ENCODE measurements at regions not wholly inside any gene's neighbourhood (a gene's known extent, or its start where the extent isn't known, plus 50 kb on each side); places are given as distances from the start of the nearest gene placed in this dataset.

- Histone ChIP-seq H3K9me3 (no peaks in the 10 kb centered on the region), H3K36me3 (no peaks in the 10 kb centered on the region), H3K27ac (no peak overlapping the region), H3K4me1 (replicated peaks) (no peaks in the 10 kb centered on the region), H3K27me3 (replicated peaks; ENCODE audit: insufficient read depth) (no peaks in the 10 kb centered on the region), H3K4me3 (no peak overlapping the region)
- TF ChIP-seq POLR2AphosphoS5 (IDR thresholded peaks at IDR 0.05) (no peak), POLR2A (IDR thresholded peaks at IDR 0.05) (no peak)
- TF ChIP-seq, protein P1, sequence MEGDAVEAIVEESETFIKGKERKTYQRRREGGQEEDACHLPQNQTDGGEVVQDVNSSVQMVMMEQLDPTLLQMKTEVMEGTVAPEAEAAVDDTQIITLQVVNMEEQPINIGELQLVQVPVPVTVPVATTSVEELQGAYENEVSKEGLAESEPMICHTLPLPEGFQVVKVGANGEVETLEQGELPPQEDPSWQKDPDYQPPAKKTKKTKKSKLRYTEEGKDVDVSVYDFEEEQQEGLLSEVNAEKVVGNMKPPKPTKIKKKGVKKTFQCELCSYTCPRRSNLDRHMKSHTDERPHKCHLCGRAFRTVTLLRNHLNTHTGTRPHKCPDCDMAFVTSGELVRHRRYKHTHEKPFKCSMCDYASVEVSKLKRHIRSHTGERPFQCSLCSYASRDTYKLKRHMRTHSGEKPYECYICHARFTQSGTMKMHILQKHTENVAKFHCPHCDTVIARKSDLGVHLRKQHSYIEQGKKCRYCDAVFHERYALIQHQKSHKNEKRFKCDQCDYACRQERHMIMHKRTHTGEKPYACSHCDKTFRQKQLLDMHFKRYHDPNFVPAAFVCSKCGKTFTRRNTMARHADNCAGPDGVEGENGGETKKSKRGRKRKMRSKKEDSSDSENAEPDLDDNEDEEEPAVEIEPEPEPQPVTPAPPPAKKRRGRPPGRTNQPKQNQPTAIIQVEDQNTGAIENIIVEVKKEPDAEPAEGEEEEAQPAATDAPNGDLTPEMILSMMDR (IDR thresholded peaks at IDR 0.05): no peak
- 93% methylated on average over 1 of the region's 1 CpG for WGBS
- intact Hi-C loops (cut with DNase I): no loop called here
- no peak for DNase-seq (ENCODE audit: low spot score)
These were observed 241.0 kb upstream of the EYS start for GRCh38 chr6:65948062-65948461.

DNA sequence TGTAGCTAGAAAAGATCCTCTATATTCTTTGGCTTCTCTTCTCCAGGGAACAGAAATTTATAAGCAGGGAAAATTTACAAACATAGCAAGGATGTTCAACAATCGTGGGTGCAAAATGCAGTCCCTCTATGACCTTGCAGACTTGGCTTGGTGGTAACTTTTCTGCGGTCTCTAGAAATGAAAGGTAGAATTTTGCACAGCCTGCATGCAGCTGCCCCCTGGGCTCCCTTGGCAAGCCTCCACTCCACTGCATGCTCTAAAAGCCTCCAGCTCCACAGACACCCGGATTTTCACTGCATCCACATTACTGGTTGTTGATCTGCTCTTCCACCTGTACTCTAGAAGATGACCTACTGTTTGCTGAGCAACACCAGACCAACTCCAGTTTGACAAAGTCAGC, 236.5 kb upstream of the EYS start:
- Histone ChIP-seq H3K36me3 (no peaks in the 10 kb centered on the region), H3K27me3 (replicated peaks; ENCODE audit: insufficient read depth) (no peaks in the 10 kb centered on the region), H3K4me3 (no peak overlapping the region), H3K9me3 (no peaks in the 10 kb centered on the region), H3K27ac (no peak overlapping the region), H3K4me1 (replicated peaks) (no peaks in the 10 kb centered on the region)
- intact Hi-C loops (cut with DNase I): no loop called here
- no peak for DNase-seq (ENCODE audit: low spot score)
- TF ChIP-seq POLR2AphosphoS5 (IDR thresholded peaks at IDR 0.05) (no peak), POLR2A (IDR thresholded peaks at IDR 0.05) (no peak)
- TF ChIP-seq, protein P1 (IDR thresholded peaks at IDR 0.05): no peak
- WGBS: 65% methylated on average over 3 of the region's 3 CpGs

DNA sequence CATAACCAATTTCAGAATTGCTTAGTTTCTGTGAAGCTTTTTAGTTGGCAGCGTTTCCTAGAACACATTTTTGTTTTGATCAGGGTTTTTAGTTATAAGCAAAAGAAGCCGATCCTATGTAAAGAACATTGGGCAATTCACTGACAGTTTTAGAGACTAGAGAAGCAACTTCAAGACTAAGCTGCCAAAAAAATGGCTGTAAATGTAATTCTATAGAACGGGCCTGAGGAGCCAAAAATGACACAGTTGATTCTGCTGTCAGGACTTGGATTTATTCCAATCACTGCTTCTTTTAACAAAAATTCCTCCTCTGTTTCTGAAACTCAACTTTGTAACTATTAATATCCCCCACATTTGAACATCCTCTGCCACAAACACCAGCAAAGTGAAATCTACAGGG, 236.0 kb upstream of the EYS start:
- no peak overlapping the region for H3K27ac ChIP-seq
- H3K4me3 ChIP-seq: no peak overlapping the region
- no peaks in the 10 kb centered on the region for H3K27me3 ChIP-seq (replicated peaks; ENCODE audit: insufficient read depth)
- no peaks in the 10 kb centered on the region for H3K4me1 ChIP-seq (replicated peaks)
- intact Hi-C loops (cut with DNase I): no loop called here
- no peak for DNase-seq (ENCODE audit: low spot score)
- no peaks in the 10 kb centered on the region for H3K36me3 ChIP-seq
- TF ChIP-seq, protein P1 (IDR thresholded peaks at IDR 0.05): no peak
- no peak for TF ChIP-seq POLR2A (IDR thresholded peaks at IDR 0.05)
- no peak for TF ChIP-seq POLR2AphosphoS5 (IDR thresholded peaks at IDR 0.05)
- no peaks in the 10 kb centered on the region for H3K9me3 ChIP-seq
- 29% methylated on average over 3 of the region's 3 CpGs for WGBS

DNA sequence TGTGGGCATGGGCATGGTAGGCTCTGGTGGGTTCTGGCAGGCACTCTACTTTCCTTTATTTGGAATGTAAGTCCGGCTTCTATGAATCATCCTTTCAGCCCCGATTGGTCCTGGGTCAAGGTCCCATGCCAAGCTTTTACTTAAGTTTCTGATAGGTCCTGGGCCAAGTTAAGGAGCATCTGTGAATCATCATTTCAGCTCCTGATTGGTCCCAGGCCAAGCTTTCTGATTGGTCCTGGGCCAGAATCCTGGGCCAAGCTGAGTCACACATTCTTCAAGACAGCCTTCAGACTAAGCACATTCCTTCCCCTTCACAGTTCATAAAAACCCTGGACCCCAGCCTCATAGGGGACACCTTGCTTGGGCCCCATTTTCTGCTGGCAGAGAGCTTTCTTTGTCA, 231.0 kb upstream of the EYS start:
- no peaks in the 10 kb centered on the region for H3K9me3 ChIP-seq
- intact Hi-C loops (cut with DNase I): no loop called here
- no peak overlapping the region for H3K27ac ChIP-seq
- no peak for DNase-seq (ENCODE audit: low spot score)
- H3K36me3 ChIP-seq: no peaks in the 10 kb centered on the region
- no peaks in the 10 kb centered on the region for H3K27me3 ChIP-seq (replicated peaks; ENCODE audit: insufficient read depth)
- 64% methylated on average over 2 of the region's 2 CpGs for WGBS
- TF ChIP-seq POLR2AphosphoS5 (IDR thresholded peaks at IDR 0.05) (no peak), POLR2A (IDR thresholded peaks at IDR 0.05) (no peak)
- TF ChIP-seq, protein P1 (IDR thresholded peaks at IDR 0.05): no peak
- H3K4me3 ChIP-seq: no peak overlapping the region
- H3K4me1 ChIP-seq (replicated peaks): no peaks in the 10 kb centered on the region

DNA sequence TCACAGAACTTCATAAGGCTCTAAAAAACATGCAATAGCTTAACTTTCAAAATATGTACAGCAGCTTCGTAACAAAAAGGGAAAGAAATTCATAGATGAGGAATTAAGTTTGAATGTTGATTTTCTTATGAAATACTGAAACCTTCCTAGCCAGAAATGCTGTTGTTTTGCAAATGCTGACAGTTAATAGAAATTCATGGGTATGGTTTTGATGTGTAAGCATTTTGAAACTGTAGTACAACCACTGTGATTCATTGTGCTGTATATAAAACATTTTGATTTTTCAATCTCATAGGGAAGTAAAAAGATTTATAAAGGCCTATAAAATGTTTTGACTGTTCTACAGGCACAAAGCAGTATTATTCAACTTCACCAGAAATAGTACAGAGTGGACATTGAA, 228.4 kb upstream of the EYS start:
- Histone ChIP-seq H3K4me3 (no peak overlapping the region), H3K9me3 (no peaks in the 10 kb centered on the region), H3K4me1 (replicated peaks) (no peaks in the 10 kb centered on the region), H3K36me3 (no peaks in the 10 kb centered on the region), H3K27ac (no peak overlapping the region), H3K27me3 (replicated peaks; ENCODE audit: insufficient read depth) (no peaks in the 10 kb centered on the region)
- 88% methylated on average over 1 of the region's 1 CpG for WGBS
- intact Hi-C loops (cut with DNase I): no loop called here
- TF ChIP-seq, protein P1 (IDR thresholded peaks at IDR 0.05): no peak
- TF ChIP-seq POLR2A (IDR thresholded peaks at IDR 0.05) (no peak), POLR2AphosphoS5 (IDR thresholded peaks at IDR 0.05) (no peak)
- no peak for DNase-seq (ENCODE audit: low spot score)

Data from prostate gland (tissue), 2 donors.